NOMO-1 (cell line): ENCODE measurements at regions not wholly inside any gene's neighbourhood (a gene's known extent, or its start where the extent isn't known, plus 50 kb on each side); places are given as distances from the start of the nearest gene placed in this dataset.
"Not testable (repeated sequence)": the region's sequence is repeated elsewhere in the genome, so short reads cannot be mapped to it uniquely, and the experiment has no call there.

Experiments
- DNase-seq, 2 experiments: peaks; one replicate each; lab custom pipeline; 2025; ENCODE audit not compliant: unreplicated experiment in 2 of 2; lab: John Stamatoyannopoulos, UW

- DNase-seq, result no peak
Measured at GRCh38 chr5:125061726-125062125, 315.3 kb upstream of the ZNF608 start.

GRCh38 chr5:125064621-125065438 lies 318.4 kb upstream of the ZNF608 start:
- no peak for DNase-seq

GRCh38 chr5:125065741-125066140 lies 319.3 kb upstream of the ZNF608 start:
- DNase-seq, result no peak

GRCh38 chr5:125070961-125071360 lies 324.5 kb upstream of the ZNF608 start:
- no peak for DNase-seq

- no peak for DNase-seq
Measured at GRCh38 chr5:125073090-125073489, 326.7 kb upstream of the ZNF608 start.

GRCh38 chr5:125075567-125075966 lies 329.1 kb upstream of the ZNF608 start:
- DNase-seq, result no peak

GRCh38 chr5:125079028-125079427 lies 332.6 kb upstream of the ZNF608 start:
- not testable (repeated sequence) for DNase-seq

GRCh38 chr5:125081101-125081500 lies 334.7 kb upstream of the ZNF608 start:
- no peak for DNase-seq

GRCh38 chr5:125083981-125084380 lies 337.5 kb upstream of the ZNF608 start:
- DNase-seq, result no peak

- no peak for DNase-seq
Measured at GRCh38 chr5:125085797-125086505, 339.5 kb upstream of the ZNF608 start.

GRCh38 chr5:125088522-125089105 lies 342.2 kb upstream of the ZNF608 start:
- DNase-seq, result no peak

- DNase-seq, result not testable (repeated sequence)
Measured at GRCh38 chr5:125092138-125092537, 345.7 kb upstream of the ZNF608 start.

GRCh38 chr5:125093776-125094175 lies 347.3 kb upstream of the ZNF608 start:
- no peak for DNase-seq

GRCh38 chr5:125100342-125100741 lies 353.9 kb upstream of the ZNF608 start:
- DNase-seq, result no peak

- no peak for DNase-seq
Measured at GRCh38 chr5:125100951-125101350, 354.5 kb upstream of the ZNF608 start.

GRCh38 chr5:125103459-125103858 lies 357.0 kb upstream of the ZNF608 start:
- DNase-seq, result no peak

GRCh38 chr5:125106271-125106670 lies 359.8 kb upstream of the ZNF608 start:
- DNase-seq, result no peak

- DNase-seq, result no peak
Measured at GRCh38 chr5:125106881-125107280, 360.4 kb upstream of the ZNF608 start.

GRCh38 chr5:125109293-125109692 lies 362.9 kb upstream of the ZNF608 start:
- DNase-seq, result no peak

- DNase-seq, result no peak
Measured at GRCh38 chr5:125109816-125110215, 363.4 kb upstream of the ZNF608 start.

GRCh38 chr5:125112196-125112595 lies 365.8 kb upstream of the ZNF608 start:
- no peak for DNase-seq

- DNase-seq, result peak; percentile 57 to 89
Measured at GRCh38 chr5:125113328-125113727, 366.9 kb upstream of the ZNF608 start.
